Liver (tissue), 8 donors: ENCODE measurements at regions not wholly inside any gene's neighbourhood (a gene's known extent, or its start where the extent isn't known, plus 50 kb on each side); places are given as distances from the start of the nearest gene placed in this dataset.

Experiments used
- DNase-seq: peaks from one replicate; pipeline ENCODE4 v3.0.0-alpha.2; 2017; ENCODE audit warnings: low spot score
- H3K27ac ChIP-seq, 2 donors: one replicate each; pipeline ENCODE4 v1.7.0; 2013; ENCODE audit warnings: inconsistent platforms in 2 of 2, low read length in 2 of 2, control low read depth in 1 of 2, low read depth in 1 of 2, mild to moderate bottlenecking in 1 of 2
- H3K27me3 ChIP-seq, 4 donors: one replicate each; pipeline versions ENCODE4 v1.6.1 to v1.7.0; 2013; ENCODE audit warnings: low read length in 3 of 4, inconsistent platforms in 1 of 4, mild to moderate bottlenecking in 1 of 4, moderate library complexity in 1 of 4; ENCODE audit not compliant: control insufficient read depth in 4 of 4, insufficient read depth in 4 of 4
- H3K36me3 ChIP-seq, 4 donors: one replicate each; pipeline versions ENCODE4 v1.6.1 to v1.7.0; 2013; ENCODE audit warnings: low read length in 3 of 4, mild to moderate bottlenecking in 3 of 4, low read depth in 1 of 4, moderate library complexity in 1 of 4; ENCODE audit not compliant: control insufficient read depth in 4 of 4, insufficient read depth in 3 of 4
- H3K4me1 ChIP-seq, 4 donors: one replicate each; pipeline versions ENCODE4 v1.6.1 to v1.7.0; 2013; ENCODE audit warnings: low read length in 3 of 4, mild to moderate bottlenecking in 3 of 4, moderate library complexity in 1 of 4; ENCODE audit not compliant: control insufficient read depth in 4 of 4, insufficient read depth in 4 of 4
- H3K4me3 ChIP-seq, 3 donors: one replicate each; pipeline versions ENCODE4 v1.6.1 to v1.7.0; 2013; ENCODE audit warnings: low read length in 3 of 3, control low read depth in 1 of 3, low read depth in 1 of 3, mild to moderate bottlenecking in 1 of 3
- H3K9ac ChIP-seq, 2 donors: one replicate each; pipeline ENCODE4 v1.7.0; 2013; ENCODE audit warnings: low read length in 2 of 2, mild to moderate bottlenecking in 2 of 2, moderate library complexity in 2 of 2, control low read depth in 1 of 2, low read depth in 1 of 2
- H3K9me3 ChIP-seq, 4 donors: one replicate each; pipeline versions ENCODE4 v1.6.1 to v1.7.0; 2013; ENCODE audit warnings: low read length in 3 of 4; ENCODE audit not compliant: control insufficient read depth in 4 of 4
- ATF3 ChIP-seq: IDR thresholded peaks from 2 replicates; pipeline ENCODE4 v1.6.1; 2016; ENCODE audit warnings: antibody characterized with exemption
- CTCF ChIP-seq: fragments of 150-350 bp; IDR thresholded peaks from 2 replicates; pipeline ENCODE4 v1.5.1; 2017; ENCODE audit warnings: improper control_type of control experiment, low read depth, low read length; ENCODE audit not compliant: missing input control
- EGR1 ChIP-seq, 2 donors: IDR thresholded peaks; 2 replicates each; pipeline ENCODE4 v1.6.1; 2016 to 2018; ENCODE audit warnings: antibody characterized with exemption in 2 of 2, low read depth in 2 of 2
- FOXA1 ChIP-seq: IDR thresholded peaks from 2 replicates; pipeline ENCODE4 v1.6.1; 2016; ENCODE audit warnings: antibody characterized with exemption
- FOXA2 ChIP-seq: IDR thresholded peaks from 2 replicates; pipeline ENCODE4 v1.6.1; 2016; ENCODE audit warnings: antibody characterized with exemption
- GABPA ChIP-seq, 2 donors: IDR thresholded peaks in 1 of 2; conservative IDR thresholded peaks in 1 of 2; 2 replicates each; pipeline ENCODE4 v1.6.1; 2016; ENCODE audit warnings: antibody characterized with exemption in 2 of 2, mild to moderate bottlenecking in 1 of 2, moderate library complexity in 1 of 2
- HNF4A ChIP-seq, 2 donors: conservative IDR thresholded peaks; 2 replicates each; pipeline ENCODE4 v1.6.1; 2016; ENCODE audit warnings: antibody characterized with exemption in 2 of 2, mild to moderate bottlenecking in 2 of 2
- HNF4G ChIP-seq: IDR thresholded peaks from 2 replicates; pipeline ENCODE4 v1.6.1; 2016; ENCODE audit warnings: antibody characterized with exemption
- JUND ChIP-seq, 2 donors: IDR thresholded peaks; 2 replicates each; pipeline ENCODE4 v1.6.1; 2016; ENCODE audit warnings: antibody characterized with exemption in 2 of 2
- NR2F2 ChIP-seq: IDR thresholded peaks from 2 replicates; pipeline ENCODE4 v1.6.1; 2016; ENCODE audit warnings: antibody characterized with exemption
- RAD21 ChIP-seq, 2 donors: IDR thresholded peaks; 2 replicates each; pipeline ENCODE4 v1.6.1; 2016; ENCODE audit warnings: antibody characterized with exemption in 2 of 2, mild to moderate bottlenecking in 2 of 2
- REST ChIP-seq: IDR thresholded peaks from 2 replicates; pipeline ENCODE4 v1.6.1; 2016; ENCODE audit warnings: antibody characterized with exemption, mild to moderate bottlenecking
- TAF1 ChIP-seq: conservative IDR thresholded peaks from 2 replicates; pipeline ENCODE4 v1.6.1; 2016; ENCODE audit warnings: antibody characterized with exemption, mild to moderate bottlenecking
- YY1 ChIP-seq: IDR thresholded peaks from 2 replicates; pipeline ENCODE4 v1.6.1; 2016; ENCODE audit warnings: antibody characterized with exemption, mild to moderate bottlenecking
- ZBTB33 ChIP-seq: IDR thresholded peaks from 2 replicates; pipeline ENCODE4 v1.6.1; 2016; ENCODE audit warnings: antibody characterized with exemption
- WGBS: extraction: QIAGEN DNeasy Blood & Tissue Kit; methylation state at CpG from one replicate; pipeline ENCODE4 v1.1.7; 2013; 5-methylcytosine and 5-hydroxymethylcytosine counted together
- TF ChIP-seq, protein P1 (sequence below): IDR thresholded peaks from 2 replicates; pipeline ENCODE4 v1.6.1; 2016; ENCODE audit warnings: antibody characterized with exemption
- donor health status: healthy.
- donor health status: healthy.
- donor health status: healthy.
- donor health status: healthy.
- donor health status: healthy.

- Histone ChIP-seq H3K4me3 (no peak overlapping the region), H3K27me3 (no peaks in the 10 kb centered on the region), H3K4me1 (no peaks in the 10 kb centered on the region), H3K9me3 (peaks cover 1 to 7% (median 3%) of the 10 kb centered on the region in 4 donors), H3K36me3 (no peaks in the 10 kb centered on the region), H3K9ac (no peak overlapping the region), H3K27ac (no peak overlapping the region)
- TF ChIP-seq, protein P1, sequence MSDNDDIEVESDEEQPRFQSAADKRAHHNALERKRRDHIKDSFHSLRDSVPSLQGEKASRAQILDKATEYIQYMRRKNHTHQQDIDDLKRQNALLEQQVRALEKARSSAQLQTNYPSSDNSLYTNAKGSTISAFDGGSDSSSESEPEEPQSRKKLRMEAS: no peak
- no peak for TF ChIP-seq FOXA1
- no peak for TF ChIP-seq NR2F2
- TF ChIP-seq HNF4G: no peak
- no peak for TF ChIP-seq HNF4A (conservative IDR thresholded peaks at IDR 0.05)
- no peak for TF ChIP-seq CTCF
- TF ChIP-seq TAF1: no peak
- no peak for TF ChIP-seq YY1
- no peak for TF ChIP-seq RAD21 (IDR thresholded peaks at IDR 0.05)
- TF ChIP-seq JUND (IDR thresholded peaks at IDR 0.05): no peak
- no peak for TF ChIP-seq EGR1 (IDR thresholded peaks at IDR 0.05; ENCODE audit: low read depth in 2 of 2)
- TF ChIP-seq ZBTB33: no peak
- TF ChIP-seq REST: no peak
- no peak for TF ChIP-seq GABPA (IDR thresholded peaks at IDR 0.05 in 1 of 2, conservative IDR thresholded peaks at IDR 0.05 in 1 of 2)
- DNase-seq: no peak
Observed at GRCh38 chr4:149223659-149224058, 592.0 kb downstream of the IQCM start.

GRCh38 chr4:149218672-149219071 is 597.0 kb downstream of the IQCM start:
- H3K27ac ChIP-seq: no peak overlapping the region
- DNase-seq: no peak
- H3K36me3 ChIP-seq: no peaks in the 10 kb centered on the region
- WGBS: 91% methylated on average over 4 of the region's 4 CpGs
- H3K9me3 ChIP-seq: peaks cover 1 to 9% (median 5%) of the 10 kb centered on the region in 4 donors
- no peak overlapping the region for H3K9ac ChIP-seq
- no peaks in the 10 kb centered on the region for H3K4me1 ChIP-seq
- H3K4me3 ChIP-seq: no peak overlapping the region
- H3K27me3 ChIP-seq: no peaks in the 10 kb centered on the region
- TF ChIP-seq YY1 (no peak), NR2F2 (no peak), REST (no peak), ZBTB33 (no peak), ATF3 (no peak), FOXA2 (no peak), HNF4A (conservative IDR thresholded peaks at IDR 0.05) (no peak), JUND (IDR thresholded peaks at IDR 0.05) (no peak), TAF1 (no peak)
- TF ChIP-seq, protein P1: no peak
